Left kidney (tissue), 1 donor: ENCODE measurements at regions not wholly inside any gene's neighbourhood (a gene's known extent, or its start where the extent isn't known, plus 50 kb on each side); places are given as distances from the start of the nearest gene placed in this dataset.

Source experiments
- DNase-seq: peaks from one replicate; pipeline ENCODE4 v3.0.0-alpha.2; 2013

DNA sequence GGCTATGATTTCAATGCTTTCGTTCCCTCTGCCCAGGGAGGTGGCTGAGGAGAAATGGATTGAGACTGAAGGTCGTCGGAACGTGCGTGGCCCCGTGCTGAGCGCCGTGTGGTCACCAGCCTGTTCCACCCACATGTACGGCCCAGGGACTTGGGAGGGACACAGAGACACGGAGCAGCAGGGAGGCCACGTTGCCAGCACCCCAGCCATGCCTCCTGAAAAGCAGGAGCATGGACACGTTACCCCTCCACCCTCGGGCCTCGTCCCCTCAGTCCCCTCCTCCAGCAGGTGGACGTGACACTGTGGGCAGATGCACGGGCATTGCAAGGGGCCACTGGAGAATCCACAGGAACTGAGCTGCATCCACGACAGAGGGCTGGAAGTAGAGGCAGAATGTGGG lies 133.1 kb upstream of the CST7 start:
- DNase-seq: no peak

DNA sequence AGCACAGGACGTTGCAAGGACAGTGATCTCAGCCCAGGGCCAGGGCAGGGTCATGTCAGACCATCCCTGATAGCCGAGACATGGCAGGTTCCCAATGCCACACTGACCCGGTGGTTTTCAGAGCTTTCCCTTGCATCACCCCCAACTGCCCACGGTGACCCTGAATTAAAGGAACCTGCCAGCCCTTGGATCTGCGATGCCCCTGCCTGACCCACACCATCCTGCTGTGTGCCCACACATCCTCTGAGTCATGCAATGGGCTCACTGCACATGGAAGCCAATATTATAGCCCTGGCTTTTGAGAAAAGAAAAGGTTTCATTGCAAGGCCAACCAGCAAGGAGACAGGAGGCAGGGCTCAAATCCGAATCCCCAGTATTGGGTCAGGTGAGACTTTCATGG lies 132.6 kb upstream of the CST7 start:
- DNase-seq: no peak

DNA sequence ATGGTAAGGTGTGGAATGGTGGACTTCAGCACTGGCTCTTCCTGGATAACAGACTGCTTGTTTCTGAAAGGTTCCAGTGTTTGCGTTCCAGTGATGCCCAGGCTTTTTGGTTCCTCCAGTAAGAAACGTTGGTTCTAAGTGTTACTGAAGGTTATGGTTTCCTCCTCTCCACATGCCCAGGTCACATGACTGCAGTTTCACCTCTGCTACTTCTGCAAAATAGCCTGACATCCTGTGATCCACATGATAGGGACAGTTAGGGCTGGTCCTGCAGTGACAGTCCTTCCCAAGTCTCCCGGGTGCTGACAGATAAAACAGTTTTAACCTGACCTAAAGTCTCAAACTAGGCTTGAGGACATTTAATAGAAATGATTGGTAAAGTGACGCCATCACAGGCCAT lies 132.2 kb upstream of the CST7 start:
- DNase-seq: no peak

DNA sequence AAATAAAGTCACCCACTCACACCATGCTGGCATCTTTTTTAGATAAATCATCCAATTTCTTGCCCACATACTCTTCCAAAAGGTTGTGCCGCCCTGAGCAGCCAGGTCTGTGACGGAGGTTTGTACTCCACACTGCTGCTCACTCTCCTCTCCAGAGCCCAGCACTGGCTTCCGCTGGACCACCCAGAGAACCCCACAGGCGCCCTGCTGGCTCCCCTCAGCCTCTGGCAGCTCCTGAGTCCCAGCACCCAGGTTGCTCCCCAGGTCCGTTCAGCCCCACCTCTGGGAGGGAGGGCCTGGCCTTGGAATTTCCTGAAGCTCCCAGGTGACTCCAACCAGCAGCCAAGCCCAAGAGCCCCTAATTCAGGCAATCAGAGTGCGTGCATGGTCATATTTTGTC lies 131.7 kb upstream of the CST7 start:
- DNase-seq: no peak

DNA sequence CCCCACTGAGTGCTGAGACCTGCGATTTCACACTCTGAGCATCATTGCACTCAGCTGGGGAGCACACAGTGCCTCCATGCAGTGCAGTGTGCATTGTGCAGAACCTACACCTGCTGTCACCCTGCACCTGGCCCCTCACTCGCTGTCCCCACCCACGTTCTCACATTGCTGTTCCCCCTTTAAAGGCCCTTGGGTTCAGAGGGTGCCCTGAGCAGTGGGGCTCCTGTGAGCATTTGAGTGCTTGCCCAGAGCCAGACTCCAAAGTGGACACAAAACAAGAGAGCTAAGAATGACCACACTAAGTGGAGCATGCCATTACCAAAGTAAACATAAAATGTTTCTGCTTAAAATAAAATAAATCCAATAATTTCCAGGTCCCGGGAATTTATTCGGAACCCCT lies 131.0 kb upstream of the CST7 start:
- DNase-seq: no peak

DNA sequence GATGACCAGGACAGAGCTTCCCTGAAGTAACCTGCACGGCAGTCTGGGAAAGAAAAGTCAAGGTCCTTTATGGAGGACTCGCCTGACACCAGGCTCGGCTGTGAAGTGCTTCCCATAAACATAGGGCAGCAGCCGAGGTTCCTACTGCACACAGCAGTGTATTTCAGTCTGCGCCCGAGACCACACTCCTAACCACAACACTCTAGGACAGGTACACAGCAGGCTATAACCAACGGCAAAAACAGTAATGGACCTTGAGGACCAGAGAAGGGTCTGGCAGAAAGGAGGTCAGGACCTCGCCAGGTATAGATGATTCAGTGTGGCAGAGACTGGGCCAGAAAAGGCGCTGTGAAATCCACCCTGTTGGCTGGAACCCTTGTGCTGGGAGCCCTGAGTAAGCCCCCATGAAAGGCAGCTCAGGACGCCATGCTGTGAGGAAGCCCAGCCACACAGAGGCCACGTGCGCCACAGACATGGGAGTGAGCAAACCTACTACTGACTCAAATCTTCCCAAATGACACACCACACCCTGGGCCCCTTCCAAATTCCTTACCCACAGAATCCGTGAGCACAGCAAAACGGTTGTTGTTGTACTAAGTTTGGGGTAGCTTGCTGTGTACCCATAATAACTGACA lies 129.6 kb upstream of the CST7 start:
- DNase-seq: no peak

DNA sequence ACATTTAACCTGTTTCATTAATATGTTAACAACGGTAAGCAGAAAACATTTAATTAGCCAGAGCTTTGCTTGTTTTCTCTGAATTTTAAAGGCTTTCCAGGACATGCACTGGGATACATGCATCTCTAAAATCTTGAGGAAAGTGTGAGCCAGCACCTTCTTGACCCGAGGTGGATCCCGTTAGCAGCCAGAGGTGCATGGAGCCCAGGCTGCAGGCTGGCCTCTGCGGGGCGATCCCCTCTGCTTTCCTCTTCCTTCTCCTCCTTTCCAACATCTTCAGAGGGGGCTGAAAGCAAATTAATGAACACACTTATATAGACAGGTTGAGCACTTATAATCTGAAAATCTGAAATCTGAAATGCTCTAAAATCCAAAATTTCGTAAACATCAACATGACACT lies 128.7 kb upstream of the CST7 start:
- DNase-seq: no peak

DNA sequence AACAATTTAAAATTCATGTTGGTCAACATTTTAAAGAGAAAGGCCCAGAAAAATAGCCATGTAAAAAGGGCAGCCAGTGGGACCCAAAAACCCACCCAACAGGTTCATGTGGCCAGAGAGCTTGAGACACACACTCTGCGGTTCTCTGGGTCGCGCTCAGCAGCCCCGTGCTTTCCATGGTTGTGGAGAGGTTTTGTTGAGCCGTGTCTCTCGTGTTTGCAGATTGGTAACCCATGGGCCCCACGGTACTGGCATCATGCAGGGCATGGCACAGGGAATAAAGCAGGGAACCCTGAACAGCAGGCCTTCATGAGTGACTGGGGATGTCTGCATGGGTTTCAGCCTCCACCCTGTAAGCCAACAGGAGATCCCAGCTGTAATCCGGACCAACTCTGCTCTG lies 127.7 kb upstream of the CST7 start:
- no peak for DNase-seq

DNA sequence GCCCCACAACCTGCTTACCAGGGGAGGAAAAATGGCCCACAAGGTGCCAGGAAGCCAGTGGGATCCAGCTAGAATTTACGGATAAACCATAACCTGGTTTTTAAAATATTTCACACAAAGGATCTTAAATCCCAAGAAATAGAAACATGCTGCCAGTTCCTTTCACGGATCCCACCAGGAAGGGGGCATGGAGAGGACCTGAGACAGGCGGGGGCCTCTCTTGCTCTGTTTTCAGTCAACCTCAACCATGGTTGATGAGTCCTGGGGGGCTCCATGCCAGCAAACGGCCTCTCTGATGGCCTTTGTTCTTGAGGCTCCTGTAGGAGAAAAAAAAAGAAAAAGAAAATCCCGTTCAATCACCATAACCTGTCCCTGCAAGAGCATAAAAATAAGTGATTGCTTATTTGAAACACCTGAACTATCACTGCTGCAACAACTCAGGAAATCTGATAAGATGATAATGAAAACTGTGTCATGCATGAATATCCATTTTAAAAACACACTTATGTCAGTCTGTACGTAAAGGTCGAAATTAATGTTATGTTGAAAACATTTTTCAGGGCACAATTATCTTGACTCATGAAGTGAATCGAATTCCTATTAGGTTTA lies 125.8 kb upstream of the CST7 start:
- no peak for DNase-seq

DNA sequence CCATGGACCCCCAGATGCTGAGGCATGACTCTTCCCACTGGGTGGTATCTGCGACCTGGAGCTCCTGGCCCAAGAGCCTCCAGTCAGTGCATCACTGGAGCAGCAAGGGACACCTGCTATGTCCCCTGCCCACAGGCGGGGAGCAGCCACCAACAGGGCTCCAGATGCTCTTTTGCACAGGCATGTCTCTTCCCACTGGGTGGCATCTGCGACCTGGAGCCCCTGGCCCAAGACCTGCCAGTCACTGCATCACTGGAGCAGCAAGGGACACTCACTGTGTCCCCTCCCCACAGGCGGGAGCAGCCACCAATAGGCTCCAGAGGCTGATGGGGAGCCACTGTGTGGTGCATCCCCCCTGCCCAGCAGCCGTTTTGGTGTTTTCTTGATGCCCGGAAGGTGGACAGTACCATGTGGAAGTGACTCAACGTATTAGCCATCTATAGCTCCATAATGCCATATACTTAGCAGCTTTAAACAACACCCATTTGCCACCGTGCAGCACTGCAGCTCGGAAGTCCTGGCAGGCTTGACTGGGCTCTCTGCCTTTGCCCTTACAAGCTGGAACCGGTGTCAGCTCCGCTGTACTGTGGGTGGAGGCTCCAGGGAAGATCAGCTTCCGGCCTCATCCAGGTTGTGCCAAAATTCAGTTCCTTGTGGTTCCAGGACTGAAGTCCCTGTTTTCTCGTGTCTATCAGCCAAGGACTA lies 124.9 kb upstream of the CST7 start:
- DNase-seq: no peak

DNA sequence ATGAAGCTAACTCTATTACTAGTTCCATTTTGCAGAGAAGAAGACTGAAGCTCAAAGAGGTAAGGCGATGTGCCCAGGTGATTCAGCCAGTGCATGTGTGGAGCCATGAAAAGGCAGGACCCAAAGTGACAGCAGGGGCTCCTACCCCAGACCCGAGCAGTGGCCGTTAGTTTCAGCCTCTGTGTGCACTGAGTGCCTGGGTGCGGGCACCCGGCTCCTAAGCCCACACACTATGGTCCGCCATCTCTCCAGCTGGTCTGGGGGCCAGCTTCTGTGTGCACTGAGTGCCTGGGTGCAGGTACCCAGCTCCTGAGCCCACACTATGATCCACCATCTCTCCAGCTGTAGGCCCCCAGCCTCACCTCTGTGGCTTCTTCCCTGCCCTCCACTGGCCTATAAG lies 123.5 kb upstream of the CST7 start:
- DNase-seq: no peak

DNA sequence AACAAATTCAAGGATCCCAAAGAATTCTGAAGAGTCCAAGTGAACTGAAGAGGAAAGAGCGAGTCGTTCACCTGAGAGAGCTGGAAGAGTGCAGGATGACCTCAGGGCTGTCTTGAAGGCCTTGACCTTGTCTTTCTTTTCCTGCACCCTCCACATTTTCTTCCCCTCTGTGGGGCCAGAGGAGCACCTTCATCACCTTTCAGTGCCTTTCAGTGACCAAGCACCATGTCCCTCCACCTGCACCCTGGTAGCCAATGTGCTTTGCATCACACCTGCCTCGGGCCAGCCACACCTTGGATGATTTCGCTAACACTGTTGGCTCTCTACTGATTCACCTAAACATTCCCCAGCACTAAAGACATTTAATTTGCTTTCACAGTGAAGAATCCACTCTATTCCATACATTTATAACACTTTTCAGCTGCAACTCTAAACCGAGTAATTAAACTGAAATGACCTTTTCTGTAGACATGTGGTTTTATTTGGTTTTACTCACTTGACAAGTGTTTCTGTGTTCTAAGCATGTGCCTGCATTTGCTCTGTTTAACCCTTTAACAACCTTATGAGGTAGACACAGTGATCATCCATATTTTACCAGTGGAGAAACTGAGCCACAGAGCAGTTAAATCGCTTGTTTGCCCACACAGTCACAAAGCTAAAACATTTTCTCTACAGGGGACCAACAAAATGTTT lies 121.3 kb upstream of the CST7 start:
- no peak for DNase-seq

DNA sequence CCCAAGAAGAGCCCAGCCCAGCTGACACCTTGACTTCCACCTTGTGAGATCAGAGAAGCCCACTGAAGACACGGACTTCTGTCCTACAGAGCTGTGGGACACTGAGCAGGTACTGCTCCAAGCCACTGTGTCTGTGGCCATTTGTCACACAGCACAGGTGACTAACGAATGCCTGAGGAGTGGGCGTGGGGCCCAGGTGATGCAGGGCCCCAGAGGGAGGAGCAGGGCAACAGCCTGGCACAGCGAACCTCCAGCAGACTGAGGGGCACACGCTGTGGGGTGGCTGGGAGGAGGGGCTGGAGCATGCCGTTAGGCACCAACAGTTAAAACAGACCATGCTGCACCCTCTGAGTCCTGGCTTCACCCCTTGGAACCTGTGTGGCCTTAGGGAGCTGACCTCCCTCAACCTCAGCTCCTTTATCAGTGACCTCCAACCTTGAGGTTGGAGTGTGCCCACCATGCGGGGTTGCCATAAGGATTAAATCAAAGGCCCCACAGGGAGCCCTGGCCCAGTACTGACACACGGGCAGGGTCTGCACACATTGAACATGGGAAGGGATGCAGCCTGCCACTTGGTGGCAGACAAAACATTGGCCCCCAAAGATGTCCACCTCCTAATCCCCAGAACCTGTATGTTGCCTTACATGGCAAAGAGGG lies 119.9 kb upstream of the CST7 start:
- DNase-seq: no peak

DNA sequence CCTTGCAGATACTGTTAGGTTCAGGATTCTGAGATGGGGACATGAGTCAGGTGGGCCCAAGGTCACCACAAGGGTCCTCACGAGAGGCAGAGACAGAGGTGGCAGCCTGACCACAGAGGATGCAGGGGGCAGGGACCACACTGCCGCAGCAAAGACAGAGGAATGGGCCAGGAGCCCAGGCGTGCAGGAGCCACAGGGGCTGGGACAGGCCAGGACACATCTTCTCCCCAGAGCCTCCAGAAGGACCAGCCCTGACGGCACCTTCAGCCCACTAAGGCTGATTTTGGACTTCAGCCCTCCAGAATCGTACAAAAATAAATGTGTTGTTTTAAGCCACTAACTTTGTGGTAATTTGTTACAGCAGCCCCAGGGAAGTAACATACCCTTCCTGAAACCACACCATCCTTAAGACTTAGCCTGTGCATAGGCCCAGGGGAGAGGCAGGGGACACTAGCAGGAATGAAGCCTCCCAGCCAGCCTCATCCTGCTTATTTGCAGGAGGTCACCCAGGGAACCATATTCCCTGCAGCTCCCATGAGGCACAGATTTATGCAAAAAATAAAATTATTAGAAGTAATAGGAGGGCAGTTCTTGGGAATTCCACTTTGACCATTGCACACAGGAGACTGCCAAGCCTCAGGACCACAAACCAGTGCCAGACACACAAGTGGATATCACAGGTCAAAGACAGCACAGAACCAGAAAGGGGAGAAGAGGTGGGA lies 119.3 kb upstream of the CST7 start:
- DNase-seq: no peak

DNA sequence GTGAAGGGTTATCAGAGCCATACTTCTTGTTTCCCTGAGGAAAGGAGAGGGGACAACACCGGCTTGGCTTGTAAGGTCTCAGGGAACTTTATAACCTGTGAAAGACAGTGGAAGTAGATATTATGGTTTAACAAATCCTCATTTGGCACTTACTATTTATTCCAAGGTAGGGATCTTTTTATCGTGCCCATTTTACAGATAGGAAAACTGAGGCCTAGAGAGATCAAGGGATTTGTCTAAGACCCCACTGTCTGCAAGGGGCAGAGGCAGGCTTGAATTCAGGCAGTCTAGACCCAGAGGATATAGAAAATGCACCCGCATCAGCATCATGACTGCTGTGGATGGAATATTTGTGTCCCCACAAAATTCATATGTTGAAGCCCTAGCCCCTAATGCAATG lies 118.4 kb upstream of the CST7 start:
- no peak for DNase-seq

DNA sequence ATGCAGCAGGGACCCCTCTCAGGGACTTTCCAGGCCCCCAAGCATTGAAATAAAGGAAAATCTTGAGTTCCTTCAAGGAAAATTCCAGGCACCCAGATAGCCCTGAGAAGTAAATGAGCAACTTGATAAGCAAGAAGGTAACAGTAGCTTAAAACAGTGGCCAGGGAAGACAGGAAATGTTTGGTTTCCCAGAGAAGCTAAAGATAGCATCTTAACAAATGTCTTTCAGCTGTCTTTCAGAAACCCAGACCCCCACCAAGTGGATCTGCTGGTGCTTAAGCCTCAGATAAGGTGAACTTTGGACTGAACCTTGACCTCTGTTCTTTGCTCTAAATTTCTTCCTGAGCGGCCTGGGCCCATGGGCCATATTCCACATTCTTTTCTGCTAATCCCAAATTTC lies 117.8 kb upstream of the CST7 start:
- DNase-seq: no peak

DNA sequence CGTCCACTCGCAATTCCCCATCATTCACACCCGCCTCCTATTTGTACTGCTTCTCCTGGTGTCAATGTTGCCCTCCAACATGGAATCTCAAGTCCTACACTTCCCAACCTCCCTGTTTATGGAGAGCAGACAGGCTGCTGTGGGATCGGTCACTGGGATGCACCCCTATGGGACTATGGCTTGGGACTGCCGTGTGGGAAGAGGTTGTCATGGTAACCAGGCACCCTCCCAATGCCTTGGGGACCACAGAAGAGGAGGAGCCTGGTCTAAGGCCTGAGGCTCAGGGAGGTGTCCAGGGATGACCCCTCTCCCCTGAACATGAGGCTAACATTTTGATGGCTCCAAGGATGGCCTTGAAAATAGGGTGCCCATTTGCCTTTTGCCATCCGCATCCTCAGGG lies 116.6 kb upstream of the CST7 start:
- DNase-seq: no peak

DNA sequence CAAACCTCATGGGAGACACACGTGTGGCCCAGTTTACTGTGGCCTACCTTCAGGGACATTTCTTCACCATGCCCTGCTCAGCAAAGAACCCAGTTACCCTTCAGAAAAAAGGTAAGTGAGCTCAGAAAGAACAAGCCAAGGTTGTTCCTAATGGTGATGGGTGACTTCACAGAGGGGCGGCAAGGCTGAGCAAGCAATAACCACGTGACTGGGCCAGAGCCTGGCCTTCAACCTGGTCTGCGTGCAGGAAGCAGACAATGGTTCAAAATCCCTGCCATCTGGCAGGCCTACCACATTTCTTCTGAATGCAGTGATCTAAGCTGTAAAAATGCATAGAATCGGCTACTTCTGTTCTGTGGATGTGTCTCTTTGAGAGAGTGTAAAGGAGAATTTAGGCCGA lies 115.5 kb upstream of the CST7 start:
- no peak for DNase-seq

DNA sequence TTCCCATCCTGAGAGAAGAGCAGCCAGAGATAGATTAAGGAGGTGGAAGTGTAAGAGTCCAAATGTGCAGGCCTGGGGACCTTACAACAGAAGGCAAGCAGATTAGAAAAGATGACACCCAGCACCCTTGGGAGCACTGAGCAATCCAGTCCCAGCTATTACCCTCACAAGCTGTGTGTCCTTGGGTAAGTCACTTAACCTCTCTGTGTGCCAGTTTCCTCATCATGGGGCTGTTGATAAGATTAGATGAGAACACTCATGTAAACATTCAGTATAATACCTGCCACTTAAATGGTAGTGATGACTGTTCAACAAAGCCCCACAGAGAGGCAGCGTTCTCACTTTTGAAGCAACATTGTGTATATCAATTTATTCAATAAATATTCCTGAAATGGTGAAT lies 114.8 kb upstream of the CST7 start:
- no peak for DNase-seq

DNA sequence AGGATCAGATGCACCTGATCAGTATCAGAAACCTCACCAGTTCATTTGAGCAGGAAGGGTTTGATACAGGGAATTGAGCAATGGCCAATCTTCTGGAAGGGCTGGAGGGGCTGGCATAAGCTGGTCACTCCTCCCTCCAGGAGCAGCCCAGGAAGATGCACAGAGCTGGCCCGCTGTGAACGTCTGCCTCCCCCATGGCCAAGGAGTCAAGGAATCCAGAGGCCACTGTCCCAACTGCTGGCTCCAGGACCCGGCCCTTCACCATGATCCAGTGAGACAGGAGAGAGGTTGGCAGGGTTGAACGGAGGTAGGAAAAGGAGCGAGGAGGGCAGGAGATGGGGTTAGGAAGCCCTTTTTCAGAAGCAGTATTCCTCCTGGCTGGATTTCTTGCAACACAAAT lies 113.9 kb upstream of the CST7 start:
- DNase-seq: no peak

DNA sequence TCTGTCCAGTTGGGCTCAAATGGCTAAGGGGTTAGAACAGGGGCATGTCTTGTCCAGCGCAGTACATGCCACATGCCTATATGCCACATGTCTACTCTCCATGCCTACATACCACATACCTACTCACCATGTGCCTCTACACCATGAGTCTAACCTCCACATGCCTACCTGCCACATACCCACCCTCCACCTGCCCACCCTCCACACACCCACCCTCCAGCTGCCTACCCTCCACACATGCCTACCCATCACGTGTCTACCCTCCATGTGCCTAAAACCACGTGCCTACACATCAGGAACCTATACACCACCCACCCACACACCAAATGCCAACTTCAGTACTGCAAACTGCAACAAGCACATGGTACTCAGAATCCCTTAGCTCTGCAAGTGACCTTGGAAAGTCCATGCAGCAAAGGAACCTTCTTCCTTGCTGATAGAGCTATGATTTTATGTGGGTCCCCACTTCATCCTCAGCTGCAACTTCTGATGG lies 113.0 kb upstream of the CST7 start:
- DNase-seq: no peak
